GM18508 (cell line): ENCODE measurements at regions not wholly inside any gene's neighbourhood (a gene's known extent, or its start where the extent isn't known, plus 50 kb on each side); places are given as distances from the start of the nearest gene placed in this dataset.

Experiments used
- ATAC-seq: cut with Tn5 transposase; IDR thresholded peaks from one replicate; pipeline ENCODE4 v1.9.1; 2021; ENCODE audit warnings: moderate number of reproducible peaks; ENCODE audit not compliant: insufficient read depth, unreplicated experiment

- no peak for ATAC-seq
Observed at GRCh38 chr9:107975426-107976010, 485.9 kb upstream of the KLF4 start.

GRCh38 chr9:107973451-107973850, 483.9 kb upstream of the KLF4 start:
- no peak for ATAC-seq

GRCh38 chr9:107972346-107972745, 482.8 kb upstream of the KLF4 start:
- ATAC-seq, result no peak

GRCh38 chr9:107971241-107971640, 481.7 kb upstream of the KLF4 start:
- ATAC-seq, result no peak

GRCh38 chr9:107970726-107971125, 481.2 kb upstream of the KLF4 start:
- no peak for ATAC-seq

GRCh38 chr9:107969727-107970126, 480.2 kb upstream of the KLF4 start:
- no peak for ATAC-seq

GRCh38 chr9:107969141-107969540, 479.6 kb upstream of the KLF4 start:
- ATAC-seq, result no peak

GRCh38 chr9:107963246-107963645, 473.7 kb upstream of the KLF4 start:
- no peak for ATAC-seq

- ATAC-seq, result no peak
Observed at GRCh38 chr9:107960916-107961315, 471.3 kb upstream of the KLF4 start.

GRCh38 chr9:107954312-107954711, 464.7 kb upstream of the KLF4 start:
- ATAC-seq, result no peak

GRCh38 chr9:107953556-107954125, 464.1 kb upstream of the KLF4 start:
- ATAC-seq, result no peak

- no peak for ATAC-seq
Observed at GRCh38 chr9:107952773-107953172, 463.2 kb upstream of the KLF4 start.

- ATAC-seq, result no peak
Observed at GRCh38 chr9:107951511-107951910, 461.9 kb upstream of the KLF4 start.

- ATAC-seq, result no peak
Observed at GRCh38 chr9:107949061-107949460, 459.5 kb upstream of the KLF4 start.

- no peak for ATAC-seq
Observed at GRCh38 chr9:107948601-107949000, 459.0 kb upstream of the KLF4 start.

- ATAC-seq, result no peak
Observed at GRCh38 chr9:107948086-107948485, 458.5 kb upstream of the KLF4 start.

- ATAC-seq, result no peak
Observed at GRCh38 chr9:107946364-107947141, 457.0 kb upstream of the KLF4 start.

GRCh38 chr9:107945961-107946360, 456.4 kb upstream of the KLF4 start:
- ATAC-seq, result no peak

- no peak for ATAC-seq
Observed at GRCh38 chr9:107945493-107945892, 455.9 kb upstream of the KLF4 start.

GRCh38 chr9:107944387-107944786, 454.8 kb upstream of the KLF4 start:
- no peak for ATAC-seq

GRCh38 chr9:107943901-107944300, 454.3 kb upstream of the KLF4 start:
- no peak for ATAC-seq

- ATAC-seq, result no peak
Observed at GRCh38 chr9:107942856-107943255, 453.3 kb upstream of the KLF4 start.
